OCI-LY1 (cell line): ENCODE measurements at regions not wholly inside any gene's neighbourhood (a gene's known extent, or its start where the extent isn't known, plus 50 kb on each side); places are given as distances from the start of the nearest gene placed in this dataset.

Experiments
- H2AFZ ChIP-seq: fragments of 200-600 bp; sonication (generic), shearing (Covaris generic); 2 replicates; pipeline ENCODE4 v1.6.0; 2014; ENCODE audit warnings: antibody characterized with exemption, mild to moderate bottlenecking, low read length
- H3F3A ChIP-seq: fragments of 200-600 bp; sonication (generic), shearing (Covaris generic); 2 replicates; pipeline ENCODE4 v1.6.0; 2014; ENCODE audit warnings: mild to moderate bottlenecking, antibody characterized with exemption, low read length, moderate library complexity; ENCODE audit not compliant: insufficient read depth
- H3K27ac ChIP-seq: fragments of 200-600 bp; sonication (generic); 2 replicates; pipeline ENCODE4 v1.5.1; 2014; ENCODE audit warnings: low read length, mixed run types, mild to moderate bottlenecking, low read depth; ENCODE audit not compliant: poor library complexity, severe bottlenecking
- H3K27me3 ChIP-seq: fragments of 200-600 bp; sonication (generic); 2 replicates; pipeline ENCODE4 v1.6.0; 2014; ENCODE audit warnings: antibody characterized with exemption, mild to moderate bottlenecking, low read length, moderate library complexity; ENCODE audit not compliant: insufficient read depth
- H3K36me3 ChIP-seq: fragments of 200-600 bp; sonication (generic); 2 replicates; pipeline ENCODE4 v1.6.1; 2014; ENCODE audit warnings: mild to moderate bottlenecking, antibody characterized with exemption, low read length, moderate library complexity, mixed read lengths; ENCODE audit not compliant: insufficient read depth
- H3K4me1 ChIP-seq: fragments of 200-600 bp; sonication (generic); 2 replicates; pipeline ENCODE4 v1.5.1; 2014; ENCODE audit warnings: mild to moderate bottlenecking, low read length, moderate library complexity; ENCODE audit not compliant: insufficient read depth, severe bottlenecking
- H3K4me2 ChIP-seq: fragments of 200-600 bp; sonication (generic), shearing (Covaris generic); 2 replicates; pipeline ENCODE4 v1.6.1; 2014; ENCODE audit warnings: low read length
- H3K4me3 ChIP-seq: fragments of 200-600 bp; sonication (generic); 2 replicates; pipeline ENCODE4 v1.5.1; 2014; ENCODE audit warnings: low read length, low read depth, mild to moderate bottlenecking, mixed read lengths; ENCODE audit not compliant: poor library complexity, severe bottlenecking
- H3K79me2 ChIP-seq: fragments of 200-600 bp; shearing (Covaris generic); 2 replicates; pipeline ENCODE4 v1.6.1; 2016; ENCODE audit warnings: mixed run types, low read length, mixed read lengths; ENCODE audit not compliant: insufficient read depth
- H3K9ac ChIP-seq: fragments of 200-600 bp; sonication (generic), shearing (Covaris generic); 2 replicates; pipeline ENCODE4 v1.6.1; 2014; ENCODE audit warnings: mild to moderate bottlenecking, low read length, mixed read lengths
- H3K9me2 ChIP-seq: fragments of 200-600 bp; sonication (generic), shearing (Covaris generic); 2 replicates; pipeline ENCODE4 v1.6.1; 2014; ENCODE audit warnings: low read depth, mild to moderate bottlenecking, low read length, mixed read lengths
- H3K9me3 ChIP-seq: fragments of 200-600 bp; shearing (Covaris generic); 2 replicates; pipeline ENCODE4 v1.6.1; 2014; ENCODE audit warnings: low read length, mixed read lengths
- H4K20me1 ChIP-seq: fragments of 200-600 bp; sonication (generic), shearing (Covaris generic); 2 replicates; pipeline ENCODE4 v1.6.0; 2016; ENCODE audit warnings: mild to moderate bottlenecking, low read length; ENCODE audit not compliant: insufficient read depth
- CTCF ChIP-seq: fragments of 200-600 bp; sonication (generic), shearing (Covaris generic); IDR thresholded peaks from 2 replicates; pipeline ENCODE4 v1.5.1; 2017; ENCODE audit warnings: mild to moderate bottlenecking, antibody characterized with exemption, low read length, moderate library complexity, mixed read lengths
- EZH2 ChIP-seq: fragments of 200-600 bp; sonication (generic), shearing (Covaris generic); IDR thresholded peaks from 2 replicates; pipeline ENCODE4 v1.8.0; 2017; ENCODE audit warnings: borderline replicate concordance, mixed run types, mild to moderate bottlenecking, antibody characterized with exemption, low read length, moderate library complexity, mixed read lengths

DNA sequence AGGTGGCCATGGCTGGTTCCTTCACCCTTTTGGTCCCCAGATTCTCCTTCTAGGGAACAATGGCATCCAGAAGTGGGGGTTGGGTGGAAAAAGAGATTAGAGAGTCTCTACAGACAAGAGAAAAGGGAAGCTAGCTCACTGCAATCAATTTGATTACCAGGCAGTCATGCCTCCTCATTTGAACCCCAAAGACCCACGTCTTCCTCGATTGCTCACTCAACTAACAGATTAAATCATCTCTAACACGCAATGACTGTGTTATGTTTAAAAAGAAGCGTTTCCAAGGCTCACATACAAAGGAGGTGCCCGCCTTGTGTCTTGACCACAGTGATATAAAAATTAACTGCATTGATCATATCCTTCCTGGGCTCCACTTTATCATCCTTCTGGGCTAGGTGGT is 57.6 kb downstream of the BHLHE40 start:
- Histone ChIP-seq H3F3A (no peaks in the 10 kb centered on the region), H3K9ac (no peak overlapping the region), H3K4me1 (no peaks in the 10 kb centered on the region), H2AFZ (no peak overlapping the region), H3K4me2 (no peak overlapping the region), H3K9me2 (no peaks in the 10 kb centered on the region), H4K20me1 (no peaks in the 10 kb centered on the region), H3K9me3 (no peaks in the 10 kb centered on the region), H3K79me2 (no peaks in the 10 kb centered on the region), H3K27ac (no peak overlapping the region), H3K4me3 (no peak overlapping the region), H3K36me3 (no peaks in the 10 kb centered on the region), H3K27me3 (no peaks in the 10 kb centered on the region)
- TF ChIP-seq EZH2 (no peak), CTCF (no peak)

GRCh38 chr3:5039585-5039984 is 60.3 kb downstream of the BHLHE40 start:
- H3F3A ChIP-seq = no peaks in the 10 kb centered on the region
- TF ChIP-seq CTCF (no peak), EZH2 (no peak)
- no peak overlapping the region for H3K9ac ChIP-seq
- H3K4me3 ChIP-seq = no peak overlapping the region
- no peaks in the 10 kb centered on the region for H3K9me3 ChIP-seq
- no peaks in the 10 kb centered on the region for H3K9me2 ChIP-seq
- no peaks in the 10 kb centered on the region for H3K36me3 ChIP-seq
- no peaks in the 10 kb centered on the region for H3K27me3 ChIP-seq
- no peaks in the 10 kb centered on the region for H3K79me2 ChIP-seq
- H3K4me1 ChIP-seq = no peaks in the 10 kb centered on the region
- H3K27ac ChIP-seq = no peak overlapping the region
- H2AFZ ChIP-seq = no peak overlapping the region
- no peaks in the 10 kb centered on the region for H4K20me1 ChIP-seq
- H3K4me2 ChIP-seq = no peak overlapping the region

DNA sequence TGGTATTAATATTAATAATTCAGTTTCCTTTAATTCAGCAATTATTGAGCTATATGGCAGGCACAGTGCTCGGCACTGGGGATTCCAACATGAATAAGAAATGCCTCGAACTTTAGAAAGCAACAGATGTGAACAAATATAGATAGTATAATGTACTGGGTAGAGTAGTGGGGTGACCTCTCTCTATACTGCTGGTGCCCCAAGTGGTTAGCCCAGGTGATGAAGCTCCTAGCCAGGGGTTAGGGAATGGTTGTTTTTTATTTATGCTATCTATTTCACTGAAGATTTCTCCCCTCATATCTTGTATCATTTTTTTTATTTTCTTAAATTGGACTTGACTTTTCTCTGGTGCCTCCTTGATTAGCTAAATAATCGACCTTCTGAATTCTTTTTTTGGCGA is 62.1 kb downstream of the BHLHE40 start:
- Histone ChIP-seq H3F3A (no peaks in the 10 kb centered on the region), H3K27ac (no peak overlapping the region), H3K9me3 (no peaks in the 10 kb centered on the region), H2AFZ (no peak overlapping the region), H3K36me3 (no peaks in the 10 kb centered on the region), H3K9me2 (no peaks in the 10 kb centered on the region), H3K4me1 (no peaks in the 10 kb centered on the region), H4K20me1 (no peaks in the 10 kb centered on the region), H3K9ac (no peak overlapping the region), H3K4me3 (no peak overlapping the region), H3K27me3 (no peaks in the 10 kb centered on the region), H3K79me2 (no peaks in the 10 kb centered on the region), H3K4me2 (no peak overlapping the region)
- TF ChIP-seq EZH2 (no peak), CTCF (peak; percentile 6; the same call in 1 of the 2 replicates)
